Lower lobe of right lung (tissue), 2 donors: ENCODE measurements at regions not wholly inside any gene's neighbourhood (a gene's known extent, or its start where the extent isn't known, plus 50 kb on each side); places are given as distances from the start of the nearest gene placed in this dataset.

ENCODE experiments used
- ATAC-seq, 2 donors: fragments of 200-7000 bp; cut with Tn5 transposase; one replicate each; pipeline ENCODE4 v1.9.1; 2020 to 2022; ENCODE audit warnings: mild to moderate bottlenecking in 2 of 2, moderate library complexity in 2 of 2
- DNase-seq: peaks from one replicate; pipeline ENCODE4 v3.0.0-alpha.2; 2020
- H3K27ac ChIP-seq: fragments of 200-600 bp; one replicate; pipeline ENCODE4 v1.8.0; 2022
- H3K27me3 ChIP-seq: fragments of 200-600 bp; one replicate; pipeline ENCODE4 v1.8.0; 2022; ENCODE audit warnings: low read depth
- H3K36me3 ChIP-seq: fragments of 200-600 bp; one replicate; pipeline ENCODE4 v1.8.0; 2022; ENCODE audit warnings: mild to moderate bottlenecking
- H3K4me1 ChIP-seq: fragments of 200-600 bp; one replicate; pipeline ENCODE4 v1.8.0; 2022
- H3K4me3 ChIP-seq: fragments of 200-600 bp; one replicate; pipeline ENCODE4 v1.8.0; 2022; ENCODE audit warnings: mild to moderate bottlenecking
- H3K9me3 ChIP-seq: fragments of 200-600 bp; one replicate; pipeline ENCODE4 v1.8.0; 2022
- CTCF ChIP-seq: fragments of 200-600 bp; IDR thresholded peaks from one replicate; pipeline ENCODE4 v1.8.0; 2022; ENCODE audit warnings: antibody characterized with exemption, mild to moderate bottlenecking
- intact Hi-C: fragments of 100-400 bp; cut with DNase I; formaldehyde crosslinking; loops from one replicate; pipeline ENCODE4 v1.11.0; 2022
- donor health status: DM: no; HTN: yes; CAD: no; lungs with severe emphysema.

- no peak overlapping the region for H3K4me3 ChIP-seq
- H3K27ac ChIP-seq: no peak overlapping the region
- DNase-seq (no peak), ATAC-seq (no peak)
- H3K36me3 ChIP-seq: no peaks in the 10 kb centered on the region
- no peaks in the 10 kb centered on the region for H3K9me3 ChIP-seq
- no peaks in the 10 kb centered on the region for H3K27me3 ChIP-seq
- intact Hi-C loops: no loop called here
- no peak for TF ChIP-seq CTCF
- H3K4me1 ChIP-seq: no peaks in the 10 kb centered on the region
These were observed 588.1 kb upstream of the SEMA3D start for GRCh38 chr7:85774986-85775385.

- intact Hi-C loops: no loop called here
- TF ChIP-seq CTCF: no peak
- Histone ChIP-seq H3K4me1 (no peaks in the 10 kb centered on the region), H3K4me3 (no peak overlapping the region), H3K36me3 (no peaks in the 10 kb centered on the region), H3K9me3 (no peaks in the 10 kb centered on the region), H3K27ac (no peak overlapping the region), H3K27me3 (no peaks in the 10 kb centered on the region)
- ATAC-seq: no peak
- DNase-seq: no peak
These were observed 586.4 kb upstream of the SEMA3D start for GRCh38 chr7:85773116-85773728.

- TF ChIP-seq CTCF: no peak
- no peaks in the 10 kb centered on the region for H3K36me3 ChIP-seq
- intact Hi-C loops: no loop called here
- no peaks in the 10 kb centered on the region for H3K9me3 ChIP-seq
- no peak overlapping the region for H3K27ac ChIP-seq
- no peaks in the 10 kb centered on the region for H3K27me3 ChIP-seq
- no peak for DNase-seq
- no peak for ATAC-seq
- no peaks in the 10 kb centered on the region for H3K4me1 ChIP-seq
- no peak overlapping the region for H3K4me3 ChIP-seq
These were observed 584.7 kb upstream of the SEMA3D start for GRCh38 chr7:85771516-85771915.

GRCh38 chr7:85770332-85770731 lies 583.5 kb upstream of the SEMA3D start:
- TF ChIP-seq CTCF: no peak
- Histone ChIP-seq H3K27ac (no peak overlapping the region), H3K27me3 (no peaks in the 10 kb centered on the region), H3K4me1 (no peaks in the 10 kb centered on the region), H3K36me3 (no peaks in the 10 kb centered on the region), H3K9me3 (no peaks in the 10 kb centered on the region), H3K4me3 (no peak overlapping the region)
- no peak for ATAC-seq
- no peak for DNase-seq
- intact Hi-C loops: no loop called here

- no peaks in the 10 kb centered on the region for H3K4me1 ChIP-seq
- no peak overlapping the region for H3K4me3 ChIP-seq
- no peaks in the 10 kb centered on the region for H3K36me3 ChIP-seq
- no peaks in the 10 kb centered on the region for H3K9me3 ChIP-seq
- no peak overlapping the region for H3K27ac ChIP-seq
- DNase-seq (no peak), ATAC-seq (no peak)
- no peaks in the 10 kb centered on the region for H3K27me3 ChIP-seq
- intact Hi-C loops: no loop called here
- no peak for TF ChIP-seq CTCF
These were observed 578.9 kb upstream of the SEMA3D start for GRCh38 chr7:85765698-85766298.
